ENCODE measurements at regions not wholly inside any gene's neighbourhood (a gene's known extent, or its start where the extent isn't known, plus 50 kb on each side); places are given as distances from the start of the nearest gene placed in this dataset.

DNA sequence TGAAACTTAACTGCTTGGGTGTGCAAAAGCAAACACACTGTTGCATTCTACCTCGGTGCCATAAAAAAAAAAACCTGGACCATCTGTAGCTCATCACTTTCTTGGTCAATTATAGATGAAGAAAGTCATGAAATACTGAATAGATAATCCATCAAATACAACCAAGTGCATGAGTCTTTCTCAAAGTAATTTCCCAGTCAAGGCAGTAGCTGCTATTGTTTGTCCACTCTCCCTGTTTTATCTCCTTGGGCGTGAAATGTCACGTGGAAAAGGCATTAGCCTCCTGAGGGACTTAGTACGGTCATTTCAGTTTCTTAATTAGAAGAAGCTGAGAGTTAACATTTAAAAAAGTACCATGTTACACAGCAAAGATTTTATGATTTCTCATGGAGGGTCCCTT lies 1697.9 kb downstream of the PCDH9 start:
- Mint-ChIP-seq H3K4me3 (ENCODE audit: unreplicated experiment) (no peak overlapping the region), H3K4me1 (ENCODE audit: unreplicated experiment) (peaks cover 4% of the 10 kb centered on the region), H3K27ac (ENCODE audit: unreplicated experiment) (no peak overlapping the region), H3K36me3 (ENCODE audit: unreplicated experiment) (no peaks in the 10 kb centered on the region), H3K27me3 (ENCODE audit: unreplicated experiment) (no peaks in the 10 kb centered on the region), H3K9me3 (ENCODE audit: unreplicated experiment) (no peaks in the 10 kb centered on the region)
- no peak for TF ChIP-seq CTCF (IDR thresholded peaks at IDR 0.05)
- DNase-seq (ENCODE audit: extremely low spot score, unreplicated experiment): no peak

- no peaks in the 10 kb centered on the region for H3K36me3 Mint-ChIP-seq (ENCODE audit: unreplicated experiment)
These were observed 1699.4 kb downstream of the PCDH9 start for GRCh38 chr13:65530688-65531087.

DNA sequence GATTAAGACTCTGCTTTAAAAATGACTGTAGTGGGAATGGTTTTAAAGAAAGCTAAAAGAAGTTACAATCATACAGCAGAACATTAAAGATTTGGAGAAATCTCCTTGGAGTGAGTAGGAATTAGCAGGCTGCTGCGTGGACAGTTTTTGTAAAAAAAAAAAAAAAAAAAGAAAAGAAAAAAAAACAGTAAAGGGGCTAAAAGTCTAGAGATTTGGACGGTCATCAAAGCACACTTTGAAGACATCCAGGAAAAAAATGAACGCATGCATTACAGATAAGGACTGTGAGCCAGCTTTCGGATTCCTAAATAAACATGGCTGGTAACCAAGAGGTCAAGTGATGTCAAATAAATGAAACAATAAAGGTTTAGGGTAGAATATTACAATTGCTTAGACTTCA lies 1700.6 kb downstream of the PCDH9 start:
- no peak for TF ChIP-seq CTCF (IDR thresholded peaks at IDR 0.05)
- H3K27ac Mint-ChIP-seq (ENCODE audit: unreplicated experiment): no peak overlapping the region
- H3K4me3 Mint-ChIP-seq (ENCODE audit: unreplicated experiment): no peak overlapping the region
- H3K9me3 Mint-ChIP-seq (ENCODE audit: unreplicated experiment): no peaks in the 10 kb centered on the region
- no peak for DNase-seq (ENCODE audit: extremely low spot score, unreplicated experiment)
- no peaks in the 10 kb centered on the region for H3K36me3 Mint-ChIP-seq (ENCODE audit: unreplicated experiment)
- H3K27me3 Mint-ChIP-seq (ENCODE audit: unreplicated experiment): no peaks in the 10 kb centered on the region
- H3K4me1 Mint-ChIP-seq (ENCODE audit: unreplicated experiment): peaks cover 4% of the 10 kb centered on the region

More at GRCh38 chr13:65530688-65531087, 1699.4 kb downstream of the PCDH9 start:
- Mint-ChIP-seq H3K4me1 (ENCODE audit: unreplicated experiment) (peaks cover 4% of the 10 kb centered on the region), H3K27me3 (ENCODE audit: unreplicated experiment) (no peaks in the 10 kb centered on the region), H3K9me3 (ENCODE audit: unreplicated experiment) (no peaks in the 10 kb centered on the region), H3K27ac (ENCODE audit: unreplicated experiment) (no peak overlapping the region), H3K4me3 (ENCODE audit: unreplicated experiment) (no peak overlapping the region)
- TF ChIP-seq CTCF (IDR thresholded peaks at IDR 0.05): no peak
- no peak for DNase-seq (ENCODE audit: extremely low spot score, unreplicated experiment)

GRCh38 chr13:65508745-65509144 lies 1721.4 kb downstream of the PCDH9 start:
- no peak overlapping the region for H3K4me3 Mint-ChIP-seq (ENCODE audit: unreplicated experiment)
- H3K27me3 Mint-ChIP-seq (ENCODE audit: unreplicated experiment): no peaks in the 10 kb centered on the region
- peaks cover 7% of the 10 kb centered on the region for H3K9me3 Mint-ChIP-seq (ENCODE audit: unreplicated experiment)
- no peak overlapping the region for H3K27ac Mint-ChIP-seq (ENCODE audit: unreplicated experiment)
- no peak for TF ChIP-seq CTCF (IDR thresholded peaks at IDR 0.05)
- H3K36me3 Mint-ChIP-seq (ENCODE audit: unreplicated experiment): peaks cover 2% of the 10 kb centered on the region
- H3K4me1 Mint-ChIP-seq (ENCODE audit: unreplicated experiment): peaks cover 5% of the 10 kb centered on the region
- no peak for DNase-seq (ENCODE audit: extremely low spot score, unreplicated experiment)

DNA sequence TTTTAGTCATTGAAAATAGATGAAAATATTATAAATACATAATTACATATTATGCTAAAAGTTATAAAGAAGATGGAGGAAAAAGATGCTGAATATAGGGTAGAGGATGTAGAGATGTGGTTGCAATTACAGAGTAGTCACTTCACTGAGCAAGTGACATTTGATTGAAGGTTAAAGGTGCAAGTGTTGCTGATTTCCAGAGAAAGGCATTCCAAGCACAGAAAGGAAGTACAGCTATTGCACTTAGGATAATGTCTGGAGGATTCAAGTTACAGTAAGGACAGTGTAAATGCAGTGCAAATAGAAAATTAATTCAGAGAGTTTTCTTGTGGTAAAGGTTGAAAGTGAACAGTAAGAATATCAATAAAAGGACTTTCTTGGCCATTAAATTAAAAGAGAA lies 1721.8 kb downstream of the PCDH9 start:
- Mint-ChIP-seq H3K4me3 (ENCODE audit: unreplicated experiment) (no peak overlapping the region), H3K27me3 (ENCODE audit: unreplicated experiment) (no peaks in the 10 kb centered on the region), H3K9me3 (ENCODE audit: unreplicated experiment) (peaks cover 8% of the 10 kb centered on the region), H3K36me3 (ENCODE audit: unreplicated experiment) (peaks cover 2% of the 10 kb centered on the region), H3K4me1 (ENCODE audit: unreplicated experiment) (peaks cover 5% of the 10 kb centered on the region), H3K27ac (ENCODE audit: unreplicated experiment) (no peak overlapping the region)
- no peak for TF ChIP-seq CTCF (IDR thresholded peaks at IDR 0.05)
- no peak for DNase-seq (ENCODE audit: extremely low spot score, unreplicated experiment)
